Right cardiac atrium (tissue), 5 donors: ENCODE measurements at regions not wholly inside any gene's neighbourhood (a gene's known extent, or its start where the extent isn't known, plus 50 kb on each side); places are given as distances from the start of the nearest gene placed in this dataset.

Experiments used
- ATAC-seq, 2 donors: fragments of 200-7000 bp; cut with Tn5 transposase; one replicate each; pipeline versions ENCODE4 v1.8.0 to v1.9.1; 2020; ENCODE audit warnings: moderate library complexity in 2 of 2, mild to moderate bottlenecking in 1 of 2
- DNase-seq, 3 donors: peaks; one replicate each; pipeline ENCODE4 v3.0.0-alpha.2; 2020
- H3K27ac ChIP-seq: one replicate; pipeline ENCODE4 v1.5.1; 2013; ENCODE audit warnings: mild to moderate bottlenecking, low read length, control low read depth, moderate library complexity
- H3K27me3 ChIP-seq: one replicate; pipeline ENCODE4 v1.6.1; 2013; ENCODE audit not compliant: control insufficient read depth, insufficient read depth
- H3K4me1 ChIP-seq: one replicate; pipeline ENCODE4 v1.6.1; 2013; ENCODE audit warnings: low read length; ENCODE audit not compliant: control insufficient read depth, insufficient read depth
- H3K4me3 ChIP-seq: one replicate; pipeline ENCODE4 v1.5.1; 2013; ENCODE audit warnings: low read length, control low read depth
- H3K9me3 ChIP-seq: one replicate; pipeline ENCODE4 v1.6.1; 2013; ENCODE audit warnings: low read length; ENCODE audit not compliant: control insufficient read depth
- WGBS: extraction: QIAGEN DNeasy Blood & Tissue Kit; methylation state at CpG from one replicate; pipeline ENCODE4 v1.1.7; 2013; 5-methylcytosine and 5-hydroxymethylcytosine counted together
- intact Hi-C, 4 donors: fragments of 100-400 bp; cut with DNase I; formaldehyde crosslinking; loops; one replicate each; pipeline versions ENCODE4 v1.11.0 to v1.14.0; 2022 to 2023
- donor health status: healthy with polysubstance abuse.
- donor health status: DM: no; HTN: yes; CAD: no.
- donor health status: DM: no; HTN: no; CAD: no.
- donor health status: DM: no; HTN: yes; CAD: no; lungs with severe emphysema.
- donor health status: DM: yes; HTN: yes; CAD: no.

DNA sequence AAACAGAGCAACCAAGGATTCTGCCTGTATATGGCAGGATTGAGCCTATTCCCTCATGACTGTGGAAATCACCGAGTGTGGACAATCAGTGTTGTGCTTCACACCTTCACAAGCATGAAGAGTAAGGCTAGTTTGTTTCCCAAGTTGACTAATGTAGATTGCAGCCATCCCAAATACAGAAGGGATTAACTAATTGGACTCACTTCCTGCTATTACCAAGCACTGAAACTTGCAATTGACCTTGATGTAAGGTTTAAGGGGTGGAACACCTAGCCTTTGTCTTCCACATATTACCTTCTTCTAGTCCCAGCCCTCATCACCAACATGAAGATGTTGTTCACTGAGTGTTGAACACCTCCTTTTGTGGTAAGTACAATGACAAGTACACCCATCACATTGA is 120.9 kb upstream of the RND3 start:
- H3K27me3 ChIP-seq, result no peaks in the 10 kb centered on the region
- WGBS, result 85% methylated on average over 1 of the region's 1 CpG
- H3K9me3 ChIP-seq, result no peaks in the 10 kb centered on the region
- ATAC-seq (no peak), DNase-seq (no peak)
- intact Hi-C loops, result no loop called here
- no peak overlapping the region for H3K4me3 ChIP-seq
- no peak overlapping the region for H3K27ac ChIP-seq
- H3K4me1 ChIP-seq, result peaks cover 2% of the 10 kb centered on the region

DNA sequence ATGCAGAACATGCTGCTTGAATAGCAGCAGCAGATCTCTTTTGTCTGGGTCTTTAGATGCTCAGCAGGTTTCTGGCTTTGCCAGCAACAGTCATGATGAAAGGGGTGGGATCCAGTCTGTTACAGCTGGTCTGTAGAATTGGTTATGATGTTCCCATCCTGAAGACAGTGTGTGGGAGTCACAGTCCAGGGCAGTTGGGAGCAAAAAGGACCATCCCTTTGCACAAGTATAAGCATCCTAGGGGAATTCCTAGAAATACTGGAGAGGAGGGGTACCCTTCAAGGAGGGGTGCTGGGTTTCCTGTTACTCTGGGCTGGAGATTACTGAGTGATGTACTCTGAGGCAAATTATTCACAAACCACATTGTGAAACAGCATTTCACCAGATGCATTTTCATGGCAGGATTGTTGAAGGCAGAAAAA is 119.9 kb upstream of the RND3 start:
- no peak overlapping the region for H3K27ac ChIP-seq
- ATAC-seq, result no peak
- intact Hi-C loops, result no loop called here

DNA sequence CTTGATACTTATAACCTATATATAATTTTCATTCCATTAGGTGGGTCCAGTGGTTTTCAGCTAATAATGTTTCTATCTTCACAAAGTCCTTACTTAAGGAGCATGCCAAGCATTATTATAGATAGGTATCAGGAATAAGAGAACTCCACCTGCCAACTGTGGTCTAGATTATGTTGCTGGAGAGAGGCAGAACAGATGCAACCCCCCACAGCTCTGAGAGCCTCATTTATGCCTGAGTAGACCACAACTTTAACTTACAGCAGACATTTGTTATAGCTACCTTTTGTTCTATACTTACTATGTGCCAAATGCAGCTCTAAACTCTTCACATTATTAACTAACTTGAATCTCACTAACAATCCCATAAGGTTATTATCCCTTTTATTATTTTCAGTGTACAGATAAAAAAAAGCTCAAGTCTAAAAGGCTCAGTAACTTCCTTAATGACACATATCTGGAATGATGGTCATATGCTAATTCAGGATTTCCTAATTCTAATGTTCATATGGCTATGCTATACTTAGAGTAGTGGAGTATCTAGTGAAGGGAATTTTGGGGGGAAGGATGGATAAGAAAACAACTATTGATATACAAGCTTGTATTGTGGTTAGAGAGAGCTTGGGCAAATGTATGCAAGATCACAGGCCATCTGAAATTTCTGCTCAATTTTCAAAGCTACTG is 119.1 kb upstream of the RND3 start:
- H3K9me3 ChIP-seq, result no peaks in the 10 kb centered on the region
- DNase-seq (no peak), ATAC-seq (no peak)
- no peaks in the 10 kb centered on the region for H3K4me1 ChIP-seq
- intact Hi-C loops, result no loop called here
- H3K27ac ChIP-seq, result no peak overlapping the region
- H3K4me3 ChIP-seq, result no peak overlapping the region
- H3K27me3 ChIP-seq, result no peaks in the 10 kb centered on the region

More for the DNA sequence above, 119.9 kb upstream of the RND3 start:
- H3K9me3 ChIP-seq, result no peaks in the 10 kb centered on the region
- no peaks in the 10 kb centered on the region for H3K27me3 ChIP-seq
- no peak overlapping the region for H3K4me3 ChIP-seq
- no peaks in the 10 kb centered on the region for H3K4me1 ChIP-seq
- no peak for DNase-seq

DNA sequence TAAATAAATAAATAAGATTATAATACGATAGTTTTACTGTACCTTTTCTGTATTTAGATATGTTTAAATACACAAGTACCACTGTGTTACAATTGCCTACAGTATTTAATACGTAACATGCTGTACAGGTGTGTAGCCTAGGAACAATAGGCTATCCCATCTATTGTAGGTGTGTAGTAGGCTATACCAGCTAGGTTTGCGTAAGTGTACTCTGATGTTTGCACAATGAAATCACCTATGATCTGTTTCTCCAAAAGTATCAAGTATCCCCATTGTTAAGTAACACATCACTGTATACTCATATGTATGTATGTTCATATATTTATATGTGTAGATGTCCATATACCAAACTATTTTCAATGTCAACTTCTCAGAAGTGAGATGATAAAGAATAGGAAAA is 118.2 kb upstream of the RND3 start:
- Histone ChIP-seq H3K27me3 (no peaks in the 10 kb centered on the region), H3K27ac (no peak overlapping the region), H3K4me1 (no peaks in the 10 kb centered on the region), H3K9me3 (no peaks in the 10 kb centered on the region), H3K4me3 (no peak overlapping the region)
- DNase-seq (no peak), ATAC-seq (no peak)
- intact Hi-C loops, result no loop called here
- 97% methylated on average over 3 of the region's 3 CpGs for WGBS

DNA sequence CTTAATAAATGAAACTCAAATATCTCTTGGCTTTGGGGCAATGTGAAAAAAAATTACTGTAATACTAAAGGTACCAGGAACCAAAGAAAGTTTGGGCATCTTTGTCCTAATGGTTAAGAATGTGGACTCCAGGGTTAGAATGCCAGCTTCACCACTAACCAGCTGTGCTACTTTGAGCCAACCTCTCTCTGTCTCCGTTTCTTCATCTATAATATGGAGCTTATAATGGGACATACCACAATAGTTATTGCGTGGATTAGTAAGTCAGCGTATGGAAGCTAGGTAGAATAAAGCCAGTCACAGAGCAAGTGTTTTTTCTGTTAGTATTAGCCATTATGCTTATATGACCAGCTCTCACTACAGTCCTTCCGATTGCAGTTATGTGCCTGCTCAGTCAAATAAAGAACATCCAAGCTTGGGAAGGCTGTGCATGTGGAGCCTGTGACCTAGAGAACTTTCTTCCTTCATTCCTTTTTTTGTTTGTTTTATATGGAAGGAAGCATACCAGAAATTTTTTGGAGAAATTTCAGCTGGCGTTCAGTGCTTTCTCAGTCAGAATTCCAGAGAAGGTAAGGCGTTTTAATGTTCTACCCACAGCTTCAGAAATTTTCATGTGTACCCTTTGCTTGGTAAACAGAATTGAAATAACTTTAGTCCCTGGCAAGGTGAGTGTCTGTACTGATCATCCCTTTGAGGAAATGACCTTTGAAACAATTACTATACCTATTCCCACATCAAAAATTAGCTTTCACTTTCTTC is 114.0 kb upstream of the RND3 start:
- Histone ChIP-seq H3K27ac (no peak overlapping the region), H3K9me3 (no peaks in the 10 kb centered on the region), H3K4me1 (no peaks in the 10 kb centered on the region), H3K4me3 (no peak overlapping the region), H3K27me3 (no peaks in the 10 kb centered on the region)
- 73% methylated on average over 6 of the region's 6 CpGs for WGBS
- intact Hi-C loops, result no loop called here
- DNase-seq (no peak), ATAC-seq (no peak)

DNA sequence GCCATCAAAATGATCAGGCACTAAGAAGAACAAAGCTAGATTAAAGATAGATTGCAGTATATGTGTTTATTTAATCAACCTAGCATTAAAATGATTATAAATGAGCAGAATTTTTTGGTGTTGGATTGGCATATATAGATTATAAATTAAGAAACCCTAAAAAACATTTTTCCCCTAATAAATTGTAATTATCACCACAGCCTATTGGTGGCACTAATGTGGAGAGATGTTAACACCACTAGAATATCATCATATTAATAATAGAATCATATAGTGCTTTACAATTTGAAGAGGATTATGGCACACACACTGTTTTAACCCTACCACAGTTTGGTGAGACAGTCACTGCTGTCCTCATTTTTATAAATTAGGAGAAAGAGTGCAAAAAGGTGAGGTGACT is 112.4 kb upstream of the RND3 start:
- H3K27ac ChIP-seq, result no peak overlapping the region
- no peak overlapping the region for H3K4me3 ChIP-seq
- no peaks in the 10 kb centered on the region for H3K4me1 ChIP-seq
- H3K9me3 ChIP-seq, result no peaks in the 10 kb centered on the region
- H3K27me3 ChIP-seq, result no peaks in the 10 kb centered on the region
- ATAC-seq (no peak), DNase-seq (no peak)
- intact Hi-C loops, result no loop called here

DNA sequence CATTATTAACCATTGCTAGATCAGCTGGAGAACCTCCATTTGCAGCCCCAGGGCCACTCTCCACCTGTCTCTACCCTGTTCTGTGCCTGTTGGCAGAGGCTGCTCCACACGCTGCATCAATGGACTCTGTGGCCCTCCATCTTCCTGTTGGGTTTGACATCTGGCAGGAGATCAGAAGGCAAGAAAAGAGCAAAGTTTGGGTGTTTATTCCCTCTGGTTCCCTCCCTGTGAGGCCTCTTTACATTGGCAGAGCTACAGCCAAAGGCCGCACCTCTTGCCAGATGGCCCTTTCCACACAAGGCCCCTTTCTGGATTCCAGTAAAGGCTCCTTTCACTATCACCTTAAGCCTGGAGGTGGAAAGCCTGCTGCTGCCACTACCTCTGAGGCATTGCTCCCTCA is 110.9 kb upstream of the RND3 start:
- ATAC-seq (no peak), DNase-seq (no peak)
- Histone ChIP-seq H3K27ac (no peak overlapping the region), H3K9me3 (no peaks in the 10 kb centered on the region), H3K4me1 (no peaks in the 10 kb centered on the region), H3K27me3 (no peaks in the 10 kb centered on the region), H3K4me3 (no peak overlapping the region)
- 42% methylated on average over 2 of the region's 2 CpGs for WGBS
- intact Hi-C loops, result no loop called here

DNA sequence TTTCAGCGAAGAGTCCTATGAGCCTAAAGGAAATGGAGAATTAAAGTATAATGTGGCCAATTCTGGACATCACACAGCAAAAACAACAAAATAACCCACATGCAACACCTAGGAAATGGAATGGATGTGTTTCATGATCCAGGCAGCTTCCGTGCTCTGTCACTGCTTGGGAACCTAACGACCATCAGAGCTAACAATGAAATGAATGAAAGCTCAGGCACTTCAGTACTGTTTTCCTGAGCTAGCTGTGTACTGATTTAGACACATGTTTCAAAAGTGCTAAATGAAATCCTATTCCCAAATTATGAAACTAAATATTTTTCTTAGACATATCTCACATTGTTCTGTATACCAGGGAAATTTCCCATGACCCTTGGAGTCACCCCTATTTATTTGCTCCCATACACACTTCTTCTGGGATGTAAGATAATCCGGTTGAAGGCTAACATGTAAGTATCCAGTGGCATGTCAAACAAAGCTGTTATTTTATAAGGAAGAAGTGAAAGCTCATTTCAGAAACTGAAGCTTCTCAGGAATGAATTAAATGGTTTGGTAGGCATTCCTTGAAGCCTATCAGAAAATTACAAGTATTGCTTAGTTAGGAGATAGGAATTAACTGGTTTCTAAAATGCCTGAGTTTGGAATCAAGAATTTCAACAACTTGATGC is 108.5 kb upstream of the RND3 start:
- Histone ChIP-seq H3K4me1 (no peaks in the 10 kb centered on the region), H3K27me3 (no peaks in the 10 kb centered on the region), H3K4me3 (no peak overlapping the region), H3K9me3 (no peaks in the 10 kb centered on the region), H3K27ac (no peak overlapping the region)
- intact Hi-C loops, result no loop called here
- DNase-seq (no peak), ATAC-seq (no peak)
- 73% methylated on average over 4 of the region's 4 CpGs for WGBS

DNA sequence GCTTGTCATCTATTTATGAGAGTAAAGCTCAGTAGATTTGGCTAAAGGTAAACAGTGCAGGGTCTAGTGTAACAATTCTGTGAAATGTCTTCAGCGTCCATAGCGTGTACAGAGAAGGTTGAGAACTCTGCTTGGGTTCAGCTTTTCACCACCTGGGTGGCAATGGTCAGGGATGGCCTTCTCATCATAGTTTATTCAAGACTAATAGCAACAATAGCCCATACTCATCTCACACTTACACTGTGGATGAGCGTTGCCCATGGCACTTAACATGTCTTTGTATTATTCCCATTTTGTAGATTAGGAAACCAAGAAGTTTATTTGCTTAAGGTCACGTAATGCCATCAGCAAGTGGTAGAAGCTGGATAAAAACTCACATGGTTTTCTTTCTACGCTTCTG is 106.8 kb upstream of the RND3 start:
- 97% methylated on average over 5 of the region's 5 CpGs for WGBS
- H3K9me3 ChIP-seq, result no peaks in the 10 kb centered on the region
- no peaks in the 10 kb centered on the region for H3K27me3 ChIP-seq
- H3K4me3 ChIP-seq, result no peak overlapping the region
- no peak overlapping the region for H3K27ac ChIP-seq
- ATAC-seq (no peak), DNase-seq (no peak)
- intact Hi-C loops, result no loop called here
- no peaks in the 10 kb centered on the region for H3K4me1 ChIP-seq

DNA sequence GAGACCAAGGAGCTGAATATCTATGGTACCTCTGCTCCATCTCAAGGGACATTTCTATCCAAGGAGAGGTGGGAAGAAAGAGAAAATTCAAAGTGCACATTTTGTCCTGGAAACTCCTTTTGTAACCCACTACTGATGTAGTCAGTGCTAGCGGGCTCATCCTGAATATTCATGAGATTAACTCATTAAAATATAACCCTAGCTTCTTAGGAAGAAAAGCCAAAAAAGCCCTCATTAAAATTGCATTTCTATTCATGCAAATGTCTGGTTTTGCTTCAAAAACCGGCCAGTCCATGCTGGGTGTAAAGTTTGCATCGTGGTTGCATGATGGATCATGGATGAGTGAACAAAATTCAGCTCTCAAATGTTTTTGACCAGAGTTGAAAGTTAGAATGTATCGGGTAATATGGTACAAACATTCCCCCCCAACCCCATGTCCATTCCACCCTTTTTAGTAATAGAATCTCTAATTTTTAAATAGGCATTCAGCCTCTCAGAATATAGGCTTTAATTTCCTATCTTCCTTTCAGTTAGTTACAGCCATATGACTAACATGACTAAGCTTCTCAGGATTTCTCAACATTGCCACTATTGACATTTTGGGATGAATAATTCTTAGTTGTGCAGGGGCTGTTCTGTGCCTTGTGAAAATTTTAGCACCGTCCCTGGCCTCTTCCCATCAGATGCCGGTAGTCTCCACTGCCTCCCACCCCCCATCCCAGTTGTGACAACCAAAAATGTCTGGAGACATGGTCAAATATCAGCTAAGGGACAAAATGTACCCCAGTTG is 104.2 kb upstream of the RND3 start:
- no peak overlapping the region for H3K27ac ChIP-seq
- no peaks in the 10 kb centered on the region for H3K9me3 ChIP-seq
- H3K27me3 ChIP-seq, result no peaks in the 10 kb centered on the region
- H3K4me3 ChIP-seq, result no peak overlapping the region
- H3K4me1 ChIP-seq, result no peaks in the 10 kb centered on the region
- DNase-seq, result no peak
- no peak for ATAC-seq
- intact Hi-C loops, result no loop called here
- WGBS, result 90% methylated on average over 6 of the region's 6 CpGs

DNA sequence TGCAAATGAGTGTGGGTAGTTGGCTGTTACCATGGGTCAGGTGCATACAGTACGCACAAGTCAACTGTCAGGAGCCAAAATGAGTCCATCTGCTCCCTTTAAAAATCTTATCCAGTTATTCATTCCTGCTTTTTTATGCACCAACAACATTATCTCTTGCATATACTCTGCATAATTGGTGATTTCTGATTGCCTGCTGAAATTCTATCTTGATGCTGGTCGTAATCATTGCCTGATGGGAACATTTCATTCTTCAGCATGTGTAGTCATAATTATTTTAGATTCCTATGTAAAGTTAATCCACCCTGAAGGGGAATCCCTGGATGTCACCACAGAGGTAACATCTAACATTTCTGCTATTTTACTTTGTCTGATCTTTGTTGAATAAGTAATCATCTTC is 102.2 kb upstream of the RND3 start:
- ATAC-seq (no peak), DNase-seq (no peak)
- no peaks in the 10 kb centered on the region for H3K27me3 ChIP-seq
- no peaks in the 10 kb centered on the region for H3K9me3 ChIP-seq
- intact Hi-C loops, result no loop called here
- WGBS, result 58% methylated on average over 2 of the region's 2 CpGs
- no peak overlapping the region for H3K27ac ChIP-seq
- H3K4me3 ChIP-seq, result no peak overlapping the region
- H3K4me1 ChIP-seq, result no peaks in the 10 kb centered on the region
